GM21737 (cell line): ENCODE measurements at regions not wholly inside any gene's neighbourhood (a gene's known extent, or its start where the extent isn't known, plus 50 kb on each side); places are given as distances from the start of the nearest gene placed in this dataset.

ENCODE experiments used
- ATAC-seq: cut with Tn5 transposase; IDR thresholded peaks from one replicate; pipeline ENCODE4 v1.9.1; 2021; ENCODE audit warnings: mild to moderate bottlenecking, moderate library complexity; ENCODE audit not compliant: unreplicated experiment

- ATAC-seq: no peak
Observed at GRCh38 chr6:23448281-23448680, 677.7 kb upstream of the NRSN1 start.

DNA sequence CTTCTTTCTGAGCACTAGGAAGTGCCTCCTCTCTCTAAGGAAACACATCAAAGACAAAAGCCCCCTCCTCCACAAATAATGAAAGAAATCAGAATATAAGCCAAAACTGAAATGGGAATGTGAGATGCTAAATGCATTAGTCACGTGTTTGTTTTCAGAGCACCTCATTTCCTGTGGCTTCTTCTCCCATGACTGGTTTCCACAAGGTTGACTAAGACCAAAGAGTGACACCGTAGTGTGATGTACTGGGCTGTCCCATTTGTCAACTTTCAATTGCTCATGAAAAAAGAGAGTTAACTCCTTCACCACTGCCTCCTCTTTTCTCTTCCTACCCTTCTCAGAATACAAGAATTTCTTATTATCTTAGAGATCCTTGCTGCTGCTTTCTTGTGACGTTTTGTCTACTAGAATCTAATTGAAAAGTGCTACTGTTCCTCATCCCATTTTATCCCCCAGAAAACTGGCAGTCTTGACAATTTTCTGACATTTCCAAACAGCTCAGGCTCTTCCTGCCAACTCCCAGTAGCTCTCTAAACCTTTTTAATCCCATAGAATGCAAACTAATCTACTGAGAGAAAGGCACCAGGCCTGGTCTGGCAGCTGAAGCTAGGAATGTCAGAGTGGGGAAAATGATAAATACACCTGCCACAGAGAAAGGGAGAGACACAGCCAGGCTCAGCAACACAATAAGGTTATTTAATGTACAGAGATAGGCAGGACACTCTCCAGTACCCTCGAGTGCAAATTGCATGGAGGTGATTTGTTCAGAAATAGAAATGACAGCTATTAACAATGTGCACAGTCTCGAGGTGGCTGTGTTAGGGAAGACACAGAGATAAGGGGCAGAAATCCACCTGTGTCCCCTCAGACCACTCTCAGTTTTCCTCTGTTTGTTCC, 671.7 kb upstream of the NRSN1 start:
- no peak for ATAC-seq

- no peak for ATAC-seq
Observed at GRCh38 chr6:23455754-23456153, 670.3 kb upstream of the NRSN1 start.

- no peak for ATAC-seq
Observed at GRCh38 chr6:23456396-23456795, 669.6 kb upstream of the NRSN1 start.

GRCh38 chr6:23457321-23457720, 668.7 kb upstream of the NRSN1 start:
- no peak for ATAC-seq

- no peak for ATAC-seq
Observed at GRCh38 chr6:23465912-23466311, 660.1 kb upstream of the NRSN1 start.

DNA sequence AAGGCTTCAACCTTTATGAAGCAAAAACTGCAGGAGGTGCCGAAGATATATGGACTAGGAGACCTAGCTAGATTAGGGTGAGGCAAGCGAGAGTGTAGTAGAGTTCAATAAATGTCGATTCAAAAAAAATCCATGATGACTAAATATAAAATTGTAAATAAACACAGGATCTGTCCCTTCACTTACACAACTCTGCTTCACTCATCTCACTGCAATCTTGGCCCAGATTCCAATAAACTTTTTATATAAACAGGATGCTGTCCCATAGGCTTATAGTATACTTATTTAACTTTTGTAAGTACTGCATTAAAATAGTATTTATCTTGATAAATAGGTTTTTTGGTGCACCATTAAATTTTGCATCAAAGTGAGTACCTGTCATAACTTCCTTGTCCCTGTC, 648.4 kb upstream of the NRSN1 start:
- no peak for ATAC-seq

GRCh38 chr6:23478312-23478711, 647.7 kb upstream of the NRSN1 start:
- ATAC-seq: no peak

DNA sequence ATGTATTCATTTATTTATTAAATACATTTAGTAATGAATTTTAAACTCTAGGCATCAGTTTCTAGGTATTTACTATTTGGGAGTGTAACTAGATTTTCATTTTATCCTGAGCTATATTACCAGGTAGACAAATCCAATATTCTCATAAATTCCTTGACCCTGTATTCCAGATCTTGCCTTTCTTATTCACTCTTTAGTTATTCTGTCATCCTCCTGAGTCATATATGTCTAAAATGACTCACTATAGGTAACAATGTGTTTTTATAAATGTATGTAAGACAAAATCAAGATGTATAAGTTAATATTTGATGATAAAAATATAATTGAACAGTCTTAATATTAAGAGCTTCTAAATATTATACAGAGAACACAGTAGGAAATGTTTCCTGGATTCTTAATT, 642.1 kb upstream of the NRSN1 start:
- no peak for ATAC-seq

DNA sequence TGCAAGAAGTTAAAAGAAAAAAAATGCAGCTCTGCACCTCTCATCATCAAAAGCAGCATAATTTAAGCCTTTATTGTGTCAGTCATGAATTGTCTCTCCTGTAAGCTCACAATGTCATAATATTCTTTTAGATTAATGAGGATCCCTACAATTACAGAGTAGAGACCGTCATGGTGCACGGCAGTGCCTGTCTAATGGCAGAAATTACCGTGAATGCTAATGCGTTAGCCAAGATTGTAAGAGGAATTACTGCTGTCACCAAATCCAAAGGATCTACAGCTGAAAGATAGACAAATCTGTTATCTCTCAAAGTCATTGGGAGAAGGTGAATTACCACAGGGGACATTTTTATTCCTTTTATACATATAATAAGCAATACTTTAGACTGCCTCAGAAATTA, 631.6 kb upstream of the NRSN1 start:
- no peak for ATAC-seq

DNA sequence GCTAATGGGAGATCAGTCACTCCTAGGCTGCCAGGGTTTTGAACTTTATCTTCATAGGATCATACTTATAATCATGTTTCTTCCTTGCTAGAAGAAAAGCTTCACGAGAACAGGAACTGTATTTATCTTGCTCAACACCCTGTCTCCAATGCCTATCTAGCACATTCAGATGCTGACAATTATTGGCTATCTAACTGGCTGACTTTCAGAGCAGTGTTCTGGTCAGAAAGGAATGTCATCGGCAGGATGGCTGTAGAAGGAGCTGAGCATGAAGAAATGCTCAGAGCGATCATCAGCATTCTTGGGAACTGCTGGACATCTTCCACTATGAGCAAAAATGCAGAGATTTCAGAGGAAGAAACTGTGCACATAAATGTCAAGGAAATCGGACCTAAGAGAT, 628.0 kb upstream of the NRSN1 start:
- ATAC-seq: no peak

DNA sequence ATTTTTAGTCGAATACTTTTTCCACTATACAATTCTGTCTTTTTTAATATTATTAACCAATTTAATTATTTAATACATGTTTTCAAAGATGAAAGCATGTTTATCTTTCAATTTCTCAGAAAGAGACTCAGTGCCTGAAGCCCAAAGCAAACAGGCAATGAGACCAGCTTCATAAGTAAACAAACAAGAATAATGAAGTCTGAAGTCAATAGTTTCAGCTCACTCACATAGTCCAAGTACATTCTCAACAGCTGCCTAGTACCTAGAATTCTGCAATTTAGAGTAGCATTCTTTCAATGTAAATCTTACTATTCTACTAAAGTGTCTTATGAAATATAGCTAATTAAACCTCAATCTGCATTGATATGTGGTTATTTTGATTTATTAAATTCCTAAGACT, 626.5 kb upstream of the NRSN1 start:
- no peak for ATAC-seq

GRCh38 chr6:23503173-23503572, 622.8 kb upstream of the NRSN1 start:
- ATAC-seq: no peak

DNA sequence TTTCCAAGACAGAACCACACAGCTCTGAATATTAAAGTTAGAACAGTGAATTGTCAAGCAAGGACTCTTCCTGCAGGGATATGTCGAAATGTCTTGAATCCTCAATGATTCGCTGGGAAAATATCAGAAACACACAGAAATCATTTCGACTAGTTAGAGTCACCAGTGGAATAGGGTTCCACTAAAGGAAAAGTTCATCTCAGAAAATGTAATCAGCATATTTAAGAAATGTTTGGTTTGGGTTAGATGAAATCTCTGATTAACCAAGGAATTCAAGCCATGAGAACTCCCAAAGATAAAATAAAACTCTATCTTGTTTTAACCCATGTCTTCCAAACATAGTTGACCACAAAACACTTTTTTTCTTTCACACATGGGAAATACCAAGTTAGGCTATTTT, 621.0 kb upstream of the NRSN1 start:
- no peak for ATAC-seq

DNA sequence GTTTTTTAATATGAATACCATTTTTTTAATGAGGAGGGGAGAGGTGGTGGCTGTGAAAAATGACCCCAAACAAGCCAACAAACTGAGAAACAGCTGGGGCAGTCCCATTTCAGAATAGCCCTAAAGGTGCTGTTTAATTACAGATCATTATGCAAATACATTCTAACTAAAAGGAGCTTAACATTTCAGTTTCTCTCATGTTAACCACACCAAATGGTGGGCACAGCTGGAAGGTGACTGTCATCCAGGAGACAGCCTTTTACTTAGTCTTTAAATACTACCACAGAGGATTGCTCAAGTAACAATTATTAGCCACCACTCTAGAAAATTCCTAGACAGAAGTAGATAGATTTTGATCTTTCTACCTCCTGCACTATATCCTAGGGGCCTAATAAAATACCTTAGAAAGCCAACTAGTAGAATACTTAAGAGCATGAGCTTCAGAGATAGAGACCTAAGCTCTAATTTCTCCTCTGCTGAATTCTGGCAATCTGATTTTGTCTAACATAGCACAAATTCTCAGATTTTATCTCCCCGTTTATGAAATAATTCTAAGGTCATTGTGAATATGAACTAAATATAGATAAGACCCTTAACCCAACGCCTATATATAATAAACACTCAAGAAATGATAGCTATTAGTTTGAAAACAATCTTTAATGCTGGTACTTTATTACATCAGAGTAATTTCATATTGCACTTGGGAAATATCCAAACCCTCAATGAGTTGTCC, 615.1 kb upstream of the NRSN1 start:
- no peak for ATAC-seq

DNA sequence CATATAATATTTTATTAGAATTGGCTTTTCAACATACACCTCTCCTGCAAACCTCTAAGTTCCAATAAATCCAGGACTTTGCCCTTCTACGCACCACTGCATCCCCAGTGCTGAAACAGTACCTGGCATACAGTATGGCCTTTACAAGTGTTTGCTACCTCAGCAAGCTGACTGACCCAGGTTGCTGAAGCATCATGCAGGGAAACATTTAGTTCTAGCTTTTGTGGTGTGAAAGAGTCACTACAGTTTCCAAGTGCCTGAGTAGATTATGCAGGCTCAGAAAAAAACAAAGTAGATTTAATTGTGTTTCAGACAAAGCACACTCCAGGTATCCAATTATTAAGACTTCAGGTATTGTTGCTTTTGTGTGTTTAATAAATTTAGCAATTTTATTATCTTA, 614.2 kb upstream of the NRSN1 start:
- no peak for ATAC-seq

DNA sequence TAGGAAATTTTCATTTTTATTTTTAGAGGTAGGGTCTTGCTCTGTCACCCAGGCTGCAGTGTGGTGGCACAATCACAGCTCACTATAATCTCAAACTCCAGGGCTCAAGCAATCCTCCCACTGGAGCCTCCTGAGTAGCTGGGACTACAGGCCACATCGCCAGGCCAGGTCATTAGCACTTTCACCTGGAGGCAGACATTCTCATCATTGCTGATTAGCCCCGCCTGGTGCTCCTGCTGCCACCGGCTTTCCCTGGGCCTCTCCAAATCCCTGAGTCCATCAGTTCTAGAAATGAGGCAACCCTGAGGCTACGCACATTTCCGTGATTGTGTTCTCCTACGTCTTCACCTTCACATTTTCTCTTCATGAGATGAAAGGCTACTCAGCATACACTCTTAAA, 607.7 kb upstream of the NRSN1 start:
- no peak for ATAC-seq

DNA sequence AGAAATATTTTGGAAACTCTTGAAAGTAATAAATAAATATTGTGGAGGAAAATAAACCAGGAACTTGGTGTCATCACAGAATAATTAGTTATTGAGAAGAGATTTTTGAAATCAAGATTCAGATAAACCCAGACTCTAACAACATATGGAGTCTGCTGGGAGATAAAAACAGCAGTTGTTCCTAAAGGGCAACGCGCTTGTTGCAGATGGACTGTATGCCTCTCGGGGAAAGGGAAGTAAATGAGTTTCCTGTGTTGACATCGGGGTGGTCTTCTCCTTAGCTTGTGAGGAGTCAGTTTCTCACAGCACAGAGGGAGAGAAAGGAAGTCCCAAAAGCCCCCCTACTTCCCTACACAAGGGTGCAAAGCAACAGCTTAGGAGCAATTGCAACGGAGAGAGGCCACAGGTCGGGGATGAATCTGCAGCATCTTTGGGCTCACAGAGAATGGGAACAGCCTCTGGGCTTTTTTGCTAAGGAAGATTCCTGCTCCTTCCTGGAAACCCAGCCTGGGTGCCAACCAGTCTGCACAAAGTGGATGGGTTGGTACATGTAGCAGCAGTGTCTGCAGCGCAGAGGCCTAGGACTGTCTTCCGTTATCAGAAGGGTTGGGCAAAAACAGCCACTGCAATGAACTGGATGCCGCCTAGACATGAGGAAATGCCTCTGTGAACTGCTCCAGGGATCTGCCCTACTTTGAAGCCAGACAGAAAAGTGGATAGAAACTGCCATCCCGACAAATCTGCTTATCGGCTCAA, 603.0 kb upstream of the NRSN1 start:
- ATAC-seq: no peak

DNA sequence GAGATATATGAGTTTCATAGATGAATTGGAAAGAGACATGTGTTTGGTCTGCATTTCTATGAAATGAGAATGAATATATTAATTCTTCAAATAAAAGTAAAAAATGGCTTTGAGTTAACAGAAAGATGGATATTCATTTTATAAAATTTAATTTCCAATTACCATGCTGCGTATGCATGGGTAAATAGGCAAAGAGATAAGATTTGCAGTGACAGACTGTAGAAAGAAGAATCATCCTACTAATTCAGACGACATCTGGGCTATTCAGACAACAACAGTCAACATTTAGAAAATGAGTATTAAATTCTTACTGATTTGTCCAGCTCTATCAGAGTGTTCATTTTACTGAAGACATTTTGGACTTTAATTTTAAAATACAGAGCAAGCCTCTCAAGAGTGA, 602.2 kb upstream of the NRSN1 start:
- no peak for ATAC-seq

GRCh38 chr6:23524548-23524947, 601.5 kb upstream of the NRSN1 start:
- ATAC-seq: no peak

DNA sequence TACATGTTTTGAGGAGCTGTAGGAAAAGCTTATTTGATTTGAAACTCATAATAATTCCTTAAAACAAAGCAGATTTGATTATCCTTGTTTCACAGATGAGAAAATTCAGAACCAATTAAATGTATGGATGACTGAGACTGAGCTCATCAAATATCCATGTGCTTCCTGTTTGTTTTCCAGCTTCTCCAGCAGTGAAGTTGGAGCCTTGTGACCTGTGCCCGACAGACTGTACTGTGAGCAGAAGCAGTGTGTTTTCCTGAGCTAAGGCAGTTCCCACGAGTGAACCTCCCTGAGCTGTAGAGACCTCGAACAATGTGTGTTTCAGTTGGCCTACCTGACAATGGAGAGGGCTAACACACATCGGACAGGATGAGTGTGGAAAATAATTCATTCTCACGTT, 599.5 kb upstream of the NRSN1 start:
- ATAC-seq: no peak

GRCh38 chr6:23529902-23530301, 596.1 kb upstream of the NRSN1 start:
- no peak for ATAC-seq
